SU-DHL-6 (cell line): ENCODE measurements at regions not wholly inside any gene's neighbourhood (a gene's known extent, or its start where the extent isn't known, plus 50 kb on each side); places are given as distances from the start of the nearest gene placed in this dataset.

ENCODE experiments used
- EZH2phosphoT487 ChIP-seq: fragments of 200-600 bp; sonication (generic), shearing (Covaris generic); conservative IDR thresholded peaks from 2 replicates; pipeline ENCODE4 v1.6.1; 2018; ENCODE audit warnings: mild to moderate bottlenecking, antibody characterized with exemption, low read length, moderate library complexity, mixed read lengths
- TF ChIP-seq, protein P1 (sequence below): fragments of 200-600 bp; sonication (generic); IDR thresholded peaks from one replicate; pipeline ENCODE4 v1.5.1; 2017; ENCODE audit warnings: antibody characterized with exemption, mild to moderate bottlenecking, low read length, moderate library complexity; ENCODE audit not compliant: insufficient read depth, poor library complexity, severe bottlenecking

GRCh38 chr16:65988024-65988595, 378.4 kb upstream of the CDH5 start:
- TF ChIP-seq, protein P1, sequence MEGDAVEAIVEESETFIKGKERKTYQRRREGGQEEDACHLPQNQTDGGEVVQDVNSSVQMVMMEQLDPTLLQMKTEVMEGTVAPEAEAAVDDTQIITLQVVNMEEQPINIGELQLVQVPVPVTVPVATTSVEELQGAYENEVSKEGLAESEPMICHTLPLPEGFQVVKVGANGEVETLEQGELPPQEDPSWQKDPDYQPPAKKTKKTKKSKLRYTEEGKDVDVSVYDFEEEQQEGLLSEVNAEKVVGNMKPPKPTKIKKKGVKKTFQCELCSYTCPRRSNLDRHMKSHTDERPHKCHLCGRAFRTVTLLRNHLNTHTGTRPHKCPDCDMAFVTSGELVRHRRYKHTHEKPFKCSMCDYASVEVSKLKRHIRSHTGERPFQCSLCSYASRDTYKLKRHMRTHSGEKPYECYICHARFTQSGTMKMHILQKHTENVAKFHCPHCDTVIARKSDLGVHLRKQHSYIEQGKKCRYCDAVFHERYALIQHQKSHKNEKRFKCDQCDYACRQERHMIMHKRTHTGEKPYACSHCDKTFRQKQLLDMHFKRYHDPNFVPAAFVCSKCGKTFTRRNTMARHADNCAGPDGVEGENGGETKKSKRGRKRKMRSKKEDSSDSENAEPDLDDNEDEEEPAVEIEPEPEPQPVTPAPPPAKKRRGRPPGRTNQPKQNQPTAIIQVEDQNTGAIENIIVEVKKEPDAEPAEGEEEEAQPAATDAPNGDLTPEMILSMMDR, result no peak
- no peak for TF ChIP-seq EZH2phosphoT487
